ENCODE measurements at regions not wholly inside any gene's neighbourhood (a gene's known extent, or its start where the extent isn't known, plus 50 kb on each side); places are given as distances from the start of the nearest gene placed in this dataset.

GRCh38 chr13:99865420-99865930 is 106.1 kb downstream of the ZIC5 start:
- no peak for ATAC-seq
- intact Hi-C loops (cut with DNase I), result no loop called here

GRCh38 chr13:99864627-99864990 is 107.0 kb downstream of the ZIC5 start:
- ATAC-seq (no peak), DNase-seq (no peak)
- intact Hi-C loops (cut with DNase I), result no loop called here

More at GRCh38 chr13:99865420-99865930, 106.1 kb downstream of the ZIC5 start:
- DNase-seq, result no peak

- DNase-seq (no peak), ATAC-seq (no peak)
- intact Hi-C loops (cut with DNase I), result no loop called here
These were observed 107.6 kb downstream of the ZIC5 start for GRCh38 chr13:99863789-99864626.

GRCh38 chr13:99862244-99862643 is 109.3 kb downstream of the ZIC5 start:
- ATAC-seq (no peak), DNase-seq (no peak)
- intact Hi-C loops (cut with DNase I), result no loop called here

GRCh38 chr13:99861771-99862170 is 109.8 kb downstream of the ZIC5 start:
- ATAC-seq (no peak), DNase-seq (no peak)
- intact Hi-C loops (cut with DNase I), result no loop called here

- intact Hi-C loops (cut with DNase I), result no loop called here
- no peak for DNase-seq
- ATAC-seq, result no peak
These were observed 110.8 kb downstream of the ZIC5 start for GRCh38 chr13:99860745-99861144.

GRCh38 chr13:99859178-99860177 is 112.1 kb downstream of the ZIC5 start:
- DNase-seq, result no peak
- no peak for ATAC-seq
- intact Hi-C loops (cut with DNase I), result no loop called here

- DNase-seq, result no peak
- no peak for ATAC-seq
- intact Hi-C loops (cut with DNase I), result no loop called here
These were observed 113.8 kb downstream of the ZIC5 start for GRCh38 chr13:99857738-99858137.

GRCh38 chr13:99855526-99856420 is 115.8 kb downstream of the ZIC5 start:
- intact Hi-C loops (cut with DNase I), result no loop called here
- no peak for DNase-seq
- no peak for ATAC-seq

- DNase-seq (no peak), ATAC-seq (no peak)
- intact Hi-C loops (cut with DNase I), result no loop called here
These were observed 117.2 kb downstream of the ZIC5 start for GRCh38 chr13:99854366-99854765.

- DNase-seq, result no peak
- intact Hi-C loops (cut with DNase I), result no loop called here
- ATAC-seq, result no peak
These were observed 124.2 kb downstream of the ZIC5 start for GRCh38 chr13:99847318-99847750.

- intact Hi-C loops (cut with DNase I), result no loop called here
- DNase-seq, result no peak
- ATAC-seq, result no peak
These were observed 126.2 kb downstream of the ZIC5 start for GRCh38 chr13:99845161-99845874.

- intact Hi-C loops (cut with DNase I), result no loop called here
- ATAC-seq (no peak), DNase-seq (no peak)
These were observed 127.1 kb downstream of the ZIC5 start for GRCh38 chr13:99844421-99844820.

GRCh38 chr13:99843872-99844271 is 127.7 kb downstream of the ZIC5 start:
- ATAC-seq (no peak), DNase-seq (no peak)
- intact Hi-C loops (cut with DNase I), result no loop called here

- ATAC-seq, result no peak
- DNase-seq, result no peak
- intact Hi-C loops (cut with DNase I), result no loop called here
These were observed 129.2 kb downstream of the ZIC5 start for GRCh38 chr13:99842405-99842804.

GRCh38 chr13:99836291-99836690 is 135.3 kb downstream of the ZIC5 start:
- no peak for DNase-seq
- no peak for ATAC-seq
- intact Hi-C loops (cut with DNase I), result no loop called here

- ATAC-seq (no peak), DNase-seq (no peak)
- intact Hi-C loops (cut with DNase I), result no loop called here
These were observed 136.1 kb downstream of the ZIC5 start for GRCh38 chr13:99835442-99835841.

- DNase-seq, result no peak
- intact Hi-C loops (cut with DNase I), result no loop called here
- ATAC-seq, result no peak
These were observed 137.3 kb downstream of the ZIC5 start for GRCh38 chr13:99834246-99834645.

Data from left cardiac atrium (tissue), 4 donors.